ENCODE measurements at regions not wholly inside any gene's neighbourhood (a gene's known extent, or its start where the extent isn't known, plus 50 kb on each side); places are given as distances from the start of the nearest gene placed in this dataset.

GRCh38 chr4:108276690-108277089, 108.0 kb upstream of the LEF1 start:
- H3K27me3 ChIP-seq (replicated peaks; ENCODE audit: insufficient read depth, low read length) = no peaks in the 10 kb centered on the region
- H3K36me3 ChIP-seq (replicated peaks; ENCODE audit: insufficient read depth, low read length) = no peaks in the 10 kb centered on the region
- no peaks in the 10 kb centered on the region for H3K9me3 ChIP-seq (replicated peaks; ENCODE audit: insufficient read depth, low read length)
- H3F3A ChIP-seq (ENCODE audit: insufficient read depth, low read length) = no peaks in the 10 kb centered on the region
- no peaks in the 10 kb centered on the region for H3K9me2 ChIP-seq (replicated peaks; ENCODE audit: insufficient read depth, low read length)
- no peak overlapping the region for H3K9ac ChIP-seq (ENCODE audit: low read length)
- H3K27ac ChIP-seq (ENCODE audit: low read length) = no peak overlapping the region
- DNase-seq = no peak
- H3K79me2 ChIP-seq (ENCODE audit: low read length) = no peaks in the 10 kb centered on the region
- H3K4me3 ChIP-seq (ENCODE audit: low read length) = no peak overlapping the region
- H3K4me2 ChIP-seq (ENCODE audit: low read depth, low read length) = no peak overlapping the region
- H4K20me1 ChIP-seq (ENCODE audit: insufficient read depth, low read length) = no peaks in the 10 kb centered on the region
- no peaks in the 10 kb centered on the region for H3K4me1 ChIP-seq (ENCODE audit: low read length)
- TF ChIP-seq CTCF (IDR thresholded peaks at IDR 0.05; ENCODE audit: low read length) = no peak
- TF ChIP-seq EZH2phosphoT487 (IDR thresholded peaks at IDR 0.05; ENCODE audit: low read length) = no peak
- no peak for TF ChIP-seq EZH2 (optimal IDR thresholded peaks at IDR 0.05; ENCODE audit: low read depth, low read length)
- no peak overlapping the region for H2AFZ ChIP-seq (ENCODE audit: low read length)

GRCh38 chr4:108272986-108273385, 104.3 kb upstream of the LEF1 start:
- Histone ChIP-seq H3K4me1 (ENCODE audit: low read length) (no peaks in the 10 kb centered on the region), H3K9me2 (replicated peaks; ENCODE audit: insufficient read depth, low read length) (no peaks in the 10 kb centered on the region), H3K4me2 (ENCODE audit: low read depth, low read length) (no peak overlapping the region), H3K9ac (ENCODE audit: low read length) (no peak overlapping the region), H2AFZ (ENCODE audit: low read length) (no peak overlapping the region), H3K9me3 (replicated peaks; ENCODE audit: insufficient read depth, low read length) (no peaks in the 10 kb centered on the region), H3K27ac (ENCODE audit: low read length) (no peak overlapping the region), H3K27me3 (replicated peaks; ENCODE audit: insufficient read depth, low read length) (no peaks in the 10 kb centered on the region), H3K4me3 (ENCODE audit: low read length) (no peak overlapping the region), H3K36me3 (replicated peaks; ENCODE audit: insufficient read depth, low read length) (no peaks in the 10 kb centered on the region), H3K79me2 (ENCODE audit: low read length) (no peaks in the 10 kb centered on the region), H3F3A (ENCODE audit: insufficient read depth, low read length) (no peaks in the 10 kb centered on the region), H4K20me1 (ENCODE audit: insufficient read depth, low read length) (no peaks in the 10 kb centered on the region)
- TF ChIP-seq EZH2 (optimal IDR thresholded peaks at IDR 0.05; ENCODE audit: low read depth, low read length) = no peak
- no peak for TF ChIP-seq EZH2phosphoT487 (IDR thresholded peaks at IDR 0.05; ENCODE audit: low read length)
- no peak for TF ChIP-seq CTCF (IDR thresholded peaks at IDR 0.05; ENCODE audit: low read length)
- no peak for DNase-seq

- Histone ChIP-seq H3K9me2 (replicated peaks; ENCODE audit: insufficient read depth, low read length) (no peaks in the 10 kb centered on the region), H3K79me2 (ENCODE audit: low read length) (no peaks in the 10 kb centered on the region), H3K36me3 (replicated peaks; ENCODE audit: insufficient read depth, low read length) (no peaks in the 10 kb centered on the region), H3K4me2 (ENCODE audit: low read depth, low read length) (no peak overlapping the region), H3K4me3 (ENCODE audit: low read length) (no peak overlapping the region), H3K9me3 (replicated peaks; ENCODE audit: insufficient read depth, low read length) (no peaks in the 10 kb centered on the region), H3K27ac (ENCODE audit: low read length) (no peak overlapping the region), H2AFZ (ENCODE audit: low read length) (no peak overlapping the region), H3K9ac (ENCODE audit: low read length) (no peak overlapping the region), H4K20me1 (ENCODE audit: insufficient read depth, low read length) (no peaks in the 10 kb centered on the region), H3K27me3 (replicated peaks; ENCODE audit: insufficient read depth, low read length) (no peaks in the 10 kb centered on the region), H3F3A (ENCODE audit: insufficient read depth, low read length) (no peaks in the 10 kb centered on the region), H3K4me1 (ENCODE audit: low read length) (no peaks in the 10 kb centered on the region)
- no peak for TF ChIP-seq EZH2phosphoT487 (IDR thresholded peaks at IDR 0.05; ENCODE audit: low read length)
- no peak for TF ChIP-seq EZH2 (optimal IDR thresholded peaks at IDR 0.05; ENCODE audit: low read depth, low read length)
- no peak for TF ChIP-seq CTCF (IDR thresholded peaks at IDR 0.05; ENCODE audit: low read length)
- no peak for DNase-seq
Observed at GRCh38 chr4:108272561-108272960, 103.8 kb upstream of the LEF1 start.

Measured in MM.1S (cell line).